ENCODE measurements at regions not wholly inside any gene's neighbourhood (a gene's known extent, or its start where the extent isn't known, plus 50 kb on each side); places are given as distances from the start of the nearest gene placed in this dataset.

DNA sequence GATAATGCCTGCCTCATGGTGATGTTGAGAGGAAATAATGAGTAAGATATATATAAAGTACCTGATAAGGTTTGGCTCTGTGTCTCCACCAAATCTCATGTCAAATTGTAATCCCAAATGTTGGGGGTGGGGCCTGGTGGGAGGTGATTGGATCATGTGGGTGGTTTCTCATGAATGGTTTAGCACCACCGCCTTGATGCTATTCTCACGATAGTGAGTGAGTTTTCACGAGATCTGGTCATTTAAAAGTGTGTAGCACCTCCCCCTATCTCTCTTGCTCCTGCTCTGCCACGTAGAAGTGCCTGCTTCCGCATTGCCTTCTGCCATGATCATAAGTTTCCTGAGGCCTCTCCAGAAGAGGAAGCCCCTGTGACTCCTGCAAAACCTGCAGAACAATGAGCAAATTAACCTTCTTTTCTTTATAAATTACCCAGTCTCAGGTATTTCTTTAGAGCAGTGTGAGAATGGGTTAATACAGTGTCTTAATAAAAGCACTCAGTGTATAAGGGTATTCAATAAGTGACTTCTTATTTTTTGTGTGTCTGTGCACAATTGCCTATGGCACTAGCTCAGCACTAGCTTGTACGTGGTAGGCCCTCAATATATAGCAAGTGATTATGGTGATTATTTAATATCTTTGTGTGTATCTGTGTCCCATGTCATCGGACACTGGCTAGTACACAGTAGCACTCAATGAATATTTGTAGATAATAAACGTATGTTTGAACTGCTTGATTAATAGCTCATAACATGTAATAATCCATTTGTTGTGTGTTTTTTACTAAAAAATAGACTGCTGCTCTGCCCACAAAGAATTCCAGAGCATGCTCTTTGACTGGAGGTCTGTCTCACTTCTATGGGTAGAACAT is 138.1 kb upstream of the LMNTD1 start:
- Histone ChIP-seq H3K14ac (ENCODE audit: insufficient read depth, low read length) (no peak overlapping the region), H2AFZ (ENCODE audit: low read length) (no peak overlapping the region), H3K9ac (ENCODE audit: extremely low read depth, insufficient read length, low read length) (no peak overlapping the region), H2BK120ac (ENCODE audit: low read depth, low read length, poor library complexity, severe bottlenecking) (no peak overlapping the region), H3K23ac (ENCODE audit: insufficient read length, low read depth, low read length) (no peak overlapping the region), H3K27ac (ENCODE audit: insufficient read length, low read depth, low read length) (no peak overlapping the region), H4K91ac (ENCODE audit: insufficient read length, low read depth, low read length) (no peak overlapping the region), H2BK20ac (ENCODE audit: low read depth, low read length, poor library complexity, severe bottlenecking) (no peak overlapping the region), H2BK12ac (ENCODE audit: insufficient read length, low read depth, low read length) (no peak overlapping the region), H3K79me1 (ENCODE audit: insufficient read depth, low read depth, low read length, poor library complexity, severe bottlenecking) (no peaks in the 10 kb centered on the region), H3K18ac (ENCODE audit: insufficient read length, low read depth, low read length) (no peak overlapping the region), H3K27me3 (ENCODE audit: insufficient read depth, low read length) (no peaks in the 10 kb centered on the region), H3T11ph (ENCODE audit: low read length) (no peak overlapping the region), H4K8ac (replicated peaks; ENCODE audit: insufficient read length, low read depth, low read length) (no peak overlapping the region), H3K4ac (ENCODE audit: low read depth, low read length) (no peak overlapping the region), H4K20me1 (ENCODE audit: control insufficient read depth, insufficient read depth, insufficient read length) (no peaks in the 10 kb centered on the region), H3K4me2 (ENCODE audit: insufficient read depth, insufficient read length, low read length) (no peak overlapping the region), H3K79me2 (ENCODE audit: insufficient read depth, low read length) (no peaks in the 10 kb centered on the region), H2BK5ac (ENCODE audit: insufficient read length, low read length) (no peak overlapping the region), H2BK15ac (ENCODE audit: low read depth, low read length) (no peak overlapping the region), H4K5ac (ENCODE audit: insufficient read length, low read depth, low read length) (no peak overlapping the region), H2AK5ac (ENCODE audit: insufficient read length, low read length) (no peak overlapping the region), H3K9me3 (ENCODE audit: control insufficient read depth, low read depth, low read length) (no peaks in the 10 kb centered on the region), H3K23me2 (ENCODE audit: insufficient read length, low read depth, low read length, poor library complexity, severe bottlenecking) (no peaks in the 10 kb centered on the region), H3K56ac (ENCODE audit: insufficient read length, low read depth, low read length) (no peak overlapping the region), H3K4me1 (ENCODE audit: insufficient read depth, low read length) (peaks cover 2% of the 10 kb centered on the region; the same call in 1 of the 2 replicates)
- peaks cover 3 to 4% of the 10 kb centered on the region in 2 experiments; a peak in 3 of 5 replicates for H3K9me3 Mint-ChIP-seq
- no peak for DNase-seq
- TF ChIP-seq, protein P1, sequence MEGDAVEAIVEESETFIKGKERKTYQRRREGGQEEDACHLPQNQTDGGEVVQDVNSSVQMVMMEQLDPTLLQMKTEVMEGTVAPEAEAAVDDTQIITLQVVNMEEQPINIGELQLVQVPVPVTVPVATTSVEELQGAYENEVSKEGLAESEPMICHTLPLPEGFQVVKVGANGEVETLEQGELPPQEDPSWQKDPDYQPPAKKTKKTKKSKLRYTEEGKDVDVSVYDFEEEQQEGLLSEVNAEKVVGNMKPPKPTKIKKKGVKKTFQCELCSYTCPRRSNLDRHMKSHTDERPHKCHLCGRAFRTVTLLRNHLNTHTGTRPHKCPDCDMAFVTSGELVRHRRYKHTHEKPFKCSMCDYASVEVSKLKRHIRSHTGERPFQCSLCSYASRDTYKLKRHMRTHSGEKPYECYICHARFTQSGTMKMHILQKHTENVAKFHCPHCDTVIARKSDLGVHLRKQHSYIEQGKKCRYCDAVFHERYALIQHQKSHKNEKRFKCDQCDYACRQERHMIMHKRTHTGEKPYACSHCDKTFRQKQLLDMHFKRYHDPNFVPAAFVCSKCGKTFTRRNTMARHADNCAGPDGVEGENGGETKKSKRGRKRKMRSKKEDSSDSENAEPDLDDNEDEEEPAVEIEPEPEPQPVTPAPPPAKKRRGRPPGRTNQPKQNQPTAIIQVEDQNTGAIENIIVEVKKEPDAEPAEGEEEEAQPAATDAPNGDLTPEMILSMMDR (conservative IDR thresholded peaks at IDR 0.05): no peak
- H3K27ac Mint-ChIP-seq: peak overlapping the region in 2 of 3 experiments; percentile 54 to 91; a peak in 2 of 7 replicates
- H3K4me1 Mint-ChIP-seq: peaks cover 27 to 36% of the 10 kb centered on the region in 2 experiments
- WGBS (ENCODE audit: extremely low coverage, insufficient read length, low lambda C conversion rate): no CpG with 5 or more reads among the region's 8 CpGs
- H3K27me3 Mint-ChIP-seq (ENCODE audit: low read depth): peaks cover 2% of the 10 kb centered on the region; the same call in 1 of the 2 replicates
- H3K4me3 Mint-ChIP-seq: no peak overlapping the region
- H3K36me3 Mint-ChIP-seq (ENCODE audit: insufficient read depth in 1 of 3, low read depth in 3 of 3): no peaks in the 10 kb centered on the region; a peak in 1 of 7 replicates
